Neural cell (in vitro differentiated cells): ENCODE measurements at regions not wholly inside any gene's neighbourhood (a gene's known extent, or its start where the extent isn't known, plus 50 kb on each side); places are given as distances from the start of the nearest gene placed in this dataset.

Source experiments
- H2AFZ ChIP-seq: fragments of 200-600, 300-800 bp; sonication (generic), shearing (Covaris generic); 2 replicates; pipeline ENCODE4 v1.6.0; 2014; ENCODE audit warnings: low read depth, mild to moderate bottlenecking, antibody characterized with exemption, low read length, moderate library complexity
- H3F3A ChIP-seq: fragments of 200-600 bp; shearing (Covaris generic); 2 replicates; pipeline ENCODE4 v1.6.1; 2016; ENCODE audit warnings: mild to moderate bottlenecking, moderate library complexity, mixed read lengths, antibody characterized with exemption, low read length; ENCODE audit not compliant: insufficient read depth, poor library complexity, severe bottlenecking
- H3K27ac ChIP-seq: fragments of 200-600, 300-800 bp; sonication (generic), shearing (Covaris generic); 2 replicates; pipeline ENCODE4 v1.5.1; 2014; ENCODE audit warnings: mild to moderate bottlenecking, low read length, moderate library complexity
- H3K27me3 ChIP-seq: fragments of 300-800, 200-600 bp; sonication (generic), shearing (Covaris generic); 2 replicates; pipeline ENCODE4 v1.6.0; 2014; ENCODE audit warnings: mild to moderate bottlenecking, low read depth, low read length, moderate library complexity; ENCODE audit not compliant: insufficient read depth
- H3K36me3 ChIP-seq: fragments of 300-800, 200-600 bp; sonication (generic), shearing (Covaris generic); 2 replicates; pipeline ENCODE4 v1.5.1; 2014; ENCODE audit warnings: mild to moderate bottlenecking, antibody characterized with exemption, low read length, moderate library complexity; ENCODE audit not compliant: insufficient read depth
- H3K4me2 ChIP-seq: fragments of 300-800, 200-600 bp; sonication (generic), shearing (Covaris generic); 2 replicates; pipeline ENCODE4 v1.6.0; 2014; ENCODE audit warnings: mild to moderate bottlenecking, low read length
- H3K4me3 ChIP-seq: fragments of 300-800, 200-600 bp; sonication (generic), shearing (Covaris generic); 2 replicates; pipeline ENCODE4 v1.5.1; 2014; ENCODE audit warnings: mild to moderate bottlenecking, low read length, moderate library complexity
- H3K79me2 ChIP-seq: fragments of 200-600 bp; shearing (Covaris generic); replicated peaks from 2 replicates; pipeline ENCODE4 v1.6.0; 2014; ENCODE audit warnings: mild to moderate bottlenecking, low read length, moderate library complexity; ENCODE audit not compliant: insufficient read depth
- H3K9ac ChIP-seq: fragments of 300-800, 200-600 bp; sonication (generic), shearing (Covaris generic); 2 replicates; pipeline ENCODE4 v1.6.1; 2016; ENCODE audit warnings: mild to moderate bottlenecking, low read length, mixed read lengths
- H3K9me2 ChIP-seq: fragments of 200-600 bp; shearing (Covaris generic); 2 replicates; pipeline ENCODE4 v1.6.1; 2016; ENCODE audit warnings: mild to moderate bottlenecking, low read length, mixed read lengths; ENCODE audit not compliant: insufficient read depth
- H3K9me3 ChIP-seq: fragments of 200-600, 300-800 bp; sonication (generic), shearing (Covaris generic); 2 replicates; pipeline ENCODE4 v1.6.1; 2016; ENCODE audit warnings: mild to moderate bottlenecking, mixed run types, low read length, moderate library complexity, mixed read lengths
- H4K20me1 ChIP-seq: fragments of 200-600 bp; shearing (Covaris generic); 2 replicates; pipeline ENCODE4 v1.6.1; 2016; ENCODE audit warnings: mild to moderate bottlenecking, mixed run types; ENCODE audit not compliant: insufficient read depth
- EP300 ChIP-seq: fragments of 450-650 bp; conservative IDR thresholded peaks from 2 replicates; pipeline ENCODE4 v1.6.1; 2014; ENCODE audit warnings: antibody characterized with exemption, mild to moderate bottlenecking, moderate library complexity; ENCODE audit not compliant: poor library complexity, severe bottlenecking
- EZH2 ChIP-seq: fragments of 200-600, 300-800 bp; shearing (Covaris generic), sonication (generic); IDR thresholded peaks from 2 replicates; pipeline ENCODE4 v1.6.1; 2014; ENCODE audit warnings: antibody characterized with exemption, low read length, borderline replicate concordance, mild to moderate bottlenecking; ENCODE audit not compliant: insufficient read depth, poor library complexity, severe bottlenecking
- MXI1 ChIP-seq: fragments of 450-650 bp; conservative IDR thresholded peaks from 2 replicates; pipeline ENCODE4 v1.6.1; 2014; ENCODE audit warnings: antibody characterized with exemption, mild to moderate bottlenecking; ENCODE audit not compliant: poor library complexity, severe bottlenecking
- POLR2AphosphoS5 ChIP-seq: IDR thresholded peaks from 2 replicates; pipeline ENCODE4 v1.6.1; 2012
- RAD21 ChIP-seq: fragments of 450-650 bp; conservative IDR thresholded peaks from 2 replicates; pipeline ENCODE4 v1.6.1; 2014; ENCODE audit warnings: antibody characterized with exemption, mild to moderate bottlenecking, moderate library complexity
- SMC3 ChIP-seq: fragments of 450-650 bp; conservative IDR thresholded peaks from 2 replicates; pipeline ENCODE4 v1.6.1; 2014; ENCODE audit warnings: antibody characterized with exemption, mild to moderate bottlenecking, moderate library complexity; ENCODE audit not compliant: poor library complexity
- TAF1 ChIP-seq: IDR thresholded peaks from 2 replicates; pipeline ENCODE4 v1.6.1; 2012; ENCODE audit warnings: low read depth
- TF ChIP-seq, protein P1 (sequence below): IDR thresholded peaks from 2 replicates; pipeline ENCODE4 v1.6.1; 2012; ENCODE audit warnings: borderline replicate concordance
- TF ChIP-seq, protein P2 (sequence below): fragments of 450-650 bp; IDR thresholded peaks from 2 replicates; pipeline ENCODE4 v1.5.1; 2014; ENCODE audit warnings: antibody characterized with exemption, mild to moderate bottlenecking, moderate library complexity; ENCODE audit not compliant: poor library complexity, severe bottlenecking

DNA sequence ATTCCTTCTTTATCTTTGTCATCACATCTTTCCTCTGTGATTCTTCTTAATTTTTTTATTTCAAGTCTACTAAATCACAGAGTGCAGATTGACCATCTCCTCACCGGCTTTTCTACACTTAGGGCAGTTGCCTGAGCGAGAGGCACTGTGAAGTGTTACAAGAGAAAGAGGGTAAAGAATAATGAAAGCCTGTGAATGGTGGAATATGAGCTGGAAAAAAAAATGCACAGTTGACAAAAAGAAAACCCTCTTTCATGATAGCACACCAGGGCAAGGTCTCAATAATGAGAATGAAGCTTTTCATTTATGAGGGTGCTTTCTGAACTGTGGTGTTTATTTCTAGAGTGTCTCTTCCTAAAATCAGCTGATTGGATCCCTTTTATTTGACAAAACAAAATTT, 106.2 kb upstream of the PDE3A start:
- Histone ChIP-seq H3K36me3 (no peaks in the 10 kb centered on the region), H3K4me2 (no peak overlapping the region), H3F3A (no peaks in the 10 kb centered on the region), H3K9ac (no peak overlapping the region), H3K27me3 (no peaks in the 10 kb centered on the region), H3K4me3 (no peak overlapping the region), H3K79me2 (no peaks in the 10 kb centered on the region), H3K27ac (no peak overlapping the region), H2AFZ (no peak overlapping the region), H4K20me1 (no peaks in the 10 kb centered on the region), H3K9me2 (no peaks in the 10 kb centered on the region), H3K9me3 (no peaks in the 10 kb centered on the region)
- TF ChIP-seq MXI1 (no peak), TAF1 (no peak), RAD21 (no peak), EZH2 (no peak), EP300 (no peak), SMC3 (no peak), POLR2AphosphoS5 (no peak)
- TF ChIP-seq, protein P1, sequence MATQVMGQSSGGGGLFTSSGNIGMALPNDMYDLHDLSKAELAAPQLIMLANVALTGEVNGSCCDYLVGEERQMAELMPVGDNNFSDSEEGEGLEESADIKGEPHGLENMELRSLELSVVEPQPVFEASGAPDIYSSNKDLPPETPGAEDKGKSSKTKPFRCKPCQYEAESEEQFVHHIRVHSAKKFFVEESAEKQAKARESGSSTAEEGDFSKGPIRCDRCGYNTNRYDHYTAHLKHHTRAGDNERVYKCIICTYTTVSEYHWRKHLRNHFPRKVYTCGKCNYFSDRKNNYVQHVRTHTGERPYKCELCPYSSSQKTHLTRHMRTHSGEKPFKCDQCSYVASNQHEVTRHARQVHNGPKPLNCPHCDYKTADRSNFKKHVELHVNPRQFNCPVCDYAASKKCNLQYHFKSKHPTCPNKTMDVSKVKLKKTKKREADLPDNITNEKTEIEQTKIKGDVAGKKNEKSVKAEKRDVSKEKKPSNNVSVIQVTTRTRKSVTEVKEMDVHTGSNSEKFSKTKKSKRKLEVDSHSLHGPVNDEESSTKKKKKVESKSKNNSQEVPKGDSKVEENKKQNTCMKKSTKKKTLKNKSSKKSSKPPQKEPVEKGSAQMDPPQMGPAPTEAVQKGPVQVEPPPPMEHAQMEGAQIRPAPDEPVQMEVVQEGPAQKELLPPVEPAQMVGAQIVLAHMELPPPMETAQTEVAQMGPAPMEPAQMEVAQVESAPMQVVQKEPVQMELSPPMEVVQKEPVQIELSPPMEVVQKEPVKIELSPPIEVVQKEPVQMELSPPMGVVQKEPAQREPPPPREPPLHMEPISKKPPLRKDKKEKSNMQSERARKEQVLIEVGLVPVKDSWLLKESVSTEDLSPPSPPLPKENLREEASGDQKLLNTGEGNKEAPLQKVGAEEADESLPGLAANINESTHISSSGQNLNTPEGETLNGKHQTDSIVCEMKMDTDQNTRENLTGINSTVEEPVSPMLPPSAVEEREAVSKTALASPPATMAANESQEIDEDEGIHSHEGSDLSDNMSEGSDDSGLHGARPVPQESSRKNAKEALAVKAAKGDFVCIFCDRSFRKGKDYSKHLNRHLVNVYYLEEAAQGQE, result no peak
- TF ChIP-seq, protein P2, sequence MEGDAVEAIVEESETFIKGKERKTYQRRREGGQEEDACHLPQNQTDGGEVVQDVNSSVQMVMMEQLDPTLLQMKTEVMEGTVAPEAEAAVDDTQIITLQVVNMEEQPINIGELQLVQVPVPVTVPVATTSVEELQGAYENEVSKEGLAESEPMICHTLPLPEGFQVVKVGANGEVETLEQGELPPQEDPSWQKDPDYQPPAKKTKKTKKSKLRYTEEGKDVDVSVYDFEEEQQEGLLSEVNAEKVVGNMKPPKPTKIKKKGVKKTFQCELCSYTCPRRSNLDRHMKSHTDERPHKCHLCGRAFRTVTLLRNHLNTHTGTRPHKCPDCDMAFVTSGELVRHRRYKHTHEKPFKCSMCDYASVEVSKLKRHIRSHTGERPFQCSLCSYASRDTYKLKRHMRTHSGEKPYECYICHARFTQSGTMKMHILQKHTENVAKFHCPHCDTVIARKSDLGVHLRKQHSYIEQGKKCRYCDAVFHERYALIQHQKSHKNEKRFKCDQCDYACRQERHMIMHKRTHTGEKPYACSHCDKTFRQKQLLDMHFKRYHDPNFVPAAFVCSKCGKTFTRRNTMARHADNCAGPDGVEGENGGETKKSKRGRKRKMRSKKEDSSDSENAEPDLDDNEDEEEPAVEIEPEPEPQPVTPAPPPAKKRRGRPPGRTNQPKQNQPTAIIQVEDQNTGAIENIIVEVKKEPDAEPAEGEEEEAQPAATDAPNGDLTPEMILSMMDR, result no peak

DNA sequence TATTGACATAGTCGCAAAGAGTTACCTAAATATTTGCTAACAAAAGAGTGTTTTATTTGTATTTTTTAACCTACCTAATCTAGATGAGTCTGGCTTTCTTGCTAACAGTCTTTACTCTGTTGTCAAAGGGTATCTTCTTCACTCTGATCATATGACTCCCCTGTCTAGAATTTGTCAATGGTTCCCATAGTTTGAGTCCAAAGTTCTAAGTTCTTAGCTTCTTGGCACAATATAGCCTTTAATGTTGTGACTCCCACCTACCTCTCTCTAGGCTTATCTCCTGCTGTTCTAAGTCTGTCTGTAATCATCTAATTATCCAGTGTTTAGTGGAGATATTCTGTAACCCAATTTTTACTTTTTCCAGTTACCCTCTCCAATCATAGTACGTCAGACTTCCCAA, 104.3 kb upstream of the PDE3A start:
- Histone ChIP-seq H2AFZ (no peak overlapping the region), H3K36me3 (no peaks in the 10 kb centered on the region), H3K9me2 (no peaks in the 10 kb centered on the region), H3K27ac (no peak overlapping the region), H3K79me2 (no peaks in the 10 kb centered on the region), H3F3A (no peaks in the 10 kb centered on the region), H3K4me3 (no peak overlapping the region), H4K20me1 (no peaks in the 10 kb centered on the region), H3K27me3 (no peaks in the 10 kb centered on the region), H3K4me2 (no peak overlapping the region), H3K9me3 (no peaks in the 10 kb centered on the region), H3K9ac (no peak overlapping the region)
- TF ChIP-seq EP300 (no peak), EZH2 (no peak), POLR2AphosphoS5 (no peak), MXI1 (no peak), SMC3 (no peak), RAD21 (no peak), TAF1 (no peak)
- TF ChIP-seq, protein P2, result no peak
- TF ChIP-seq, protein P1, result no peak
